ENCODE measurements at regions not wholly inside any gene's neighbourhood (a gene's known extent, or its start where the extent isn't known, plus 50 kb on each side); places are given as distances from the start of the nearest gene placed in this dataset.

GRCh38 chr6:9606435-9607134 is 808.3 kb downstream of the TFAP2A start:
- intact Hi-C loops (cut with micrococcal nuclease): no loop called here
- H3K4me3 Mint-ChIP-seq: no peak overlapping the region
- no peaks in the 10 kb centered on the region for H3K9me3 Mint-ChIP-seq
- H3K27ac Mint-ChIP-seq: no peak overlapping the region
- no peaks in the 10 kb centered on the region for H3K36me3 Mint-ChIP-seq (ENCODE audit: low read depth)
- peaks cover 4% of the 10 kb centered on the region for H3K27me3 Mint-ChIP-seq
- H3K4me1 Mint-ChIP-seq (ENCODE audit: low read depth): no peaks in the 10 kb centered on the region

GRCh38 chr6:9594746-9595145 is 820.1 kb downstream of the TFAP2A start:
- Mint-ChIP-seq H3K9me3 (no peaks in the 10 kb centered on the region), H3K4me3 (no peak overlapping the region), H3K4me1 (ENCODE audit: low read depth) (no peaks in the 10 kb centered on the region), H3K27ac (no peak overlapping the region), H3K36me3 (ENCODE audit: low read depth) (no peaks in the 10 kb centered on the region), H3K27me3 (no peaks in the 10 kb centered on the region)
- intact Hi-C loops (cut with micrococcal nuclease): no loop called here

DNA sequence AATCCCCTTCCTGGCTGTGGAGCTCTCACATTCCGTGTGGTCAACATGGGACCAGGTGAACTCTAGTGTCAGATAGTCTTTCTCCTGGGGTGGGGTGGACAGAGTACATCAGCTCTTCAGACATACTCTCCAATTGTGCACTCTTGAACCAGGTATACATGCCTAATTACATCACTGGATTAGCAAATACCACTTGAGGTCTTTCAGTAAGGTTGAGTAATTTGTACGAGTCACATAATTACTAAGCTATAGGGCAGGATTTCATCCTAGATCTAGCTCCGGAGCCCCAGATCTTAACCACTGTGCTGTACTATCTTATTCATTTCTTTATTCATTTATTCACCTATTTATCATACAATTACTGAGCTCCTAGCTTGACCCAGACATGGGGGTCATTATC is 821.3 kb downstream of the TFAP2A start:
- H3K27me3 Mint-ChIP-seq: no peaks in the 10 kb centered on the region
- no peaks in the 10 kb centered on the region for H3K4me1 Mint-ChIP-seq (ENCODE audit: low read depth)
- H3K27ac Mint-ChIP-seq: no peak overlapping the region
- H3K36me3 Mint-ChIP-seq (ENCODE audit: low read depth): no peaks in the 10 kb centered on the region
- no peaks in the 10 kb centered on the region for H3K9me3 Mint-ChIP-seq
- H3K4me3 Mint-ChIP-seq: no peak overlapping the region
- intact Hi-C loops (cut with micrococcal nuclease): no loop called here

- Mint-ChIP-seq H3K4me3 (no peak overlapping the region), H3K27me3 (no peaks in the 10 kb centered on the region)
These were observed 831.0 kb downstream of the TFAP2A start for GRCh38 chr6:9583753-9584352.

DNA sequence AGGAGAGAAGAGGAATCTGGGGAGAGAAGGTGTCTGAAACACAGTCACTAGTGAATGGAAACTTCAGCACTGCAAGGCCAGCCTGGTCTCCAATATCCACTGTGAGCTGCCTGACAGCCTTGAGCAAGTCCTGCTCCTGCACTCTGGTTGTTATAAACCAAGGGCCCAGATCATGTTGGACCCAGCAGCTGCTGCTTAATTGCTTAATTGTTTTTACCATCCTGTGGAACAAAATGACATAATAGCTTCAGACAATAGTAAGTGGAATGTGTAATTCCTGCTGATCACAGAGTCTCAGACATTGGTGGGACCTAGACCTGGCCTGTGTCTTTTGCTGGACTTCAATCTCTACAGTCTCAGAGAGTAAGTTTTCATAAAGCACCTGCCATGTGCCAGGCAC is 833.7 kb downstream of the TFAP2A start:
- intact Hi-C loops (cut with micrococcal nuclease): no loop called here
- Mint-ChIP-seq H3K4me1 (ENCODE audit: low read depth) (no peaks in the 10 kb centered on the region), H3K27ac (no peak overlapping the region), H3K36me3 (ENCODE audit: low read depth) (no peaks in the 10 kb centered on the region), H3K4me3 (no peak overlapping the region), H3K9me3 (no peaks in the 10 kb centered on the region), H3K27me3 (no peaks in the 10 kb centered on the region)

More at GRCh38 chr6:9583753-9584352, 831.0 kb downstream of the TFAP2A start:
- no peak overlapping the region for H3K27ac Mint-ChIP-seq
- no peaks in the 10 kb centered on the region for H3K9me3 Mint-ChIP-seq
- no peaks in the 10 kb centered on the region for H3K4me1 Mint-ChIP-seq (ENCODE audit: low read depth)
- intact Hi-C loops (cut with micrococcal nuclease): no loop called here
- H3K36me3 Mint-ChIP-seq (ENCODE audit: low read depth): no peaks in the 10 kb centered on the region

GRCh38 chr6:9576521-9576920 is 838.4 kb downstream of the TFAP2A start:
- Mint-ChIP-seq H3K27me3 (no peaks in the 10 kb centered on the region), H3K36me3 (ENCODE audit: low read depth) (no peaks in the 10 kb centered on the region), H3K27ac (no peak overlapping the region), H3K4me3 (no peak overlapping the region), H3K4me1 (ENCODE audit: low read depth) (no peaks in the 10 kb centered on the region), H3K9me3 (no peaks in the 10 kb centered on the region)
- intact Hi-C loops (cut with micrococcal nuclease): no loop called here

DNA sequence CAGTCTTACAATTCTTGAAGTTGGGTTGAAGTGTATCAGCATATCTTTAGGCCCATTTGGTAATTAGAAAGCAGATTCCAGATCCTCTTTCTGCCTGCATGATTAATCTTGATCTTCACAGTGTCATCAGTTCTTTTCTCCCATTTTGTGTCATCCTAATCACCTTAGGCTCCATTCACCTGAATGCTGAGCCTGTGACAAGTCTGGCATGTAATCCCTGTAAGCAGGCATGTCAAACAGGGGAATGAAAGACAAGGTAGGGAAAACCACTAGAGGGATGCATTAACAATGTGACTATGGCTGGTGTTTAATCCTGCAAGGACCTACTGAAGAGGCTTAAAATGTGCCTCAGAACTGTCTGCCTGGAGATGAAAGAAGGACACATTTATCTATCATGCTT is 848.8 kb downstream of the TFAP2A start:
- no peaks in the 10 kb centered on the region for H3K9me3 Mint-ChIP-seq
- no peaks in the 10 kb centered on the region for H3K36me3 Mint-ChIP-seq (ENCODE audit: low read depth)
- H3K27me3 Mint-ChIP-seq: no peaks in the 10 kb centered on the region
- H3K4me3 Mint-ChIP-seq: no peak overlapping the region
- H3K4me1 Mint-ChIP-seq (ENCODE audit: low read depth): no peaks in the 10 kb centered on the region
- intact Hi-C loops (cut with micrococcal nuclease): no loop called here
- no peak overlapping the region for H3K27ac Mint-ChIP-seq

GRCh38 chr6:9564021-9564420 is 850.9 kb downstream of the TFAP2A start:
- Mint-ChIP-seq H3K4me3 (no peak overlapping the region), H3K9me3 (no peaks in the 10 kb centered on the region), H3K27ac (no peak overlapping the region)

GRCh38 chr6:9563568-9563967 is 851.3 kb downstream of the TFAP2A start:
- intact Hi-C loops (cut with micrococcal nuclease): no loop called here
- H3K4me3 Mint-ChIP-seq: no peak overlapping the region
- H3K4me1 Mint-ChIP-seq (ENCODE audit: low read depth): no peaks in the 10 kb centered on the region
- H3K27ac Mint-ChIP-seq: no peak overlapping the region
- H3K27me3 Mint-ChIP-seq: no peaks in the 10 kb centered on the region
- H3K9me3 Mint-ChIP-seq: no peaks in the 10 kb centered on the region
- no peaks in the 10 kb centered on the region for H3K36me3 Mint-ChIP-seq (ENCODE audit: low read depth)

More at GRCh38 chr6:9564021-9564420, 850.9 kb downstream of the TFAP2A start:
- Mint-ChIP-seq H3K27me3 (no peaks in the 10 kb centered on the region), H3K4me1 (ENCODE audit: low read depth) (no peaks in the 10 kb centered on the region), H3K36me3 (ENCODE audit: low read depth) (no peaks in the 10 kb centered on the region)
- intact Hi-C loops (cut with micrococcal nuclease): no loop called here

DNA sequence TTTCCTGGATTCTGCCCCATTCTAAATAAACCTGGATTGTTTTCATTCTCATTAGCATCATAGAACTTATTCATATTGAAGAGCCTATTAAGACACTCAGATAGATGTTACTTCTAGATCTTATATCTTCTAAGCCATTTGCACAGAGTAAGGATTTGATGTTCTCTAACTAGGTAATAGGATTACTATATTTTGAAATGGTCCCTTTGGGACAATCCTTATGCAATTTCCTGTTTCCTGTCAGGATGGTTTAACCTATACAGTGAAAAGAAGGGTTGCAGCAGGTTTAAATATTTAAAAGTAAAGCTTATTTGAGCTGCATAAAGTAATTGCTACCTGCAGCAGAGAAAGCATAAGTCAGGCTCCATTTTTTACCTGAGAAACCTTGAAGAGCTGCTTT is 860.1 kb downstream of the TFAP2A start:
- intact Hi-C loops (cut with micrococcal nuclease): no loop called here
- Mint-ChIP-seq H3K9me3 (peaks cover 37% of the 10 kb centered on the region), H3K4me1 (ENCODE audit: low read depth) (no peaks in the 10 kb centered on the region), H3K27ac (no peak overlapping the region), H3K27me3 (no peaks in the 10 kb centered on the region), H3K4me3 (no peak overlapping the region), H3K36me3 (ENCODE audit: low read depth) (no peaks in the 10 kb centered on the region)

GRCh38 chr6:9554323-9554722 is 860.6 kb downstream of the TFAP2A start:
- no peaks in the 10 kb centered on the region for H3K4me1 Mint-ChIP-seq (ENCODE audit: low read depth)

DNA sequence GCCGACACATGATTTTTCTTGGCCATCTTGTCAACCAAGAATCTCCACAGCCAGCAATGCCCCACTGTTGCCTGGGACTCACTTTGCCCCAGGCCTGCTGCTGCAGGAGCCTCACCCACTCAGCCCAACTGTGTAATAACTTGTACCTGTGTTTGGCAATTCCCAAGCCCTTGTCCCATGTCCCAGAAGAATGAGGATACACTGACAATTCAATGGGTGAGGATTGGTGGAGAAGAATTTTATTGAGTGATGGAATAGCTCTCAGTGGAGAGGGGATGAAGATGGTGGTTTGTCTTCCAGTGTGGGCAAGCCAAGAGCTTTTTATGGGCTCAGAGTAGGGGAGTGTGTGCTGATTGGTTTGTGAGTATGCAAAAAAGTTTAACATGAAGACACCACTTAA is 861.9 kb downstream of the TFAP2A start:
- Mint-ChIP-seq H3K36me3 (ENCODE audit: low read depth) (no peaks in the 10 kb centered on the region), H3K4me1 (ENCODE audit: low read depth) (no peaks in the 10 kb centered on the region), H3K4me3 (no peak overlapping the region), H3K27ac (no peak overlapping the region), H3K9me3 (peaks cover 37% of the 10 kb centered on the region), H3K27me3 (no peaks in the 10 kb centered on the region)
- intact Hi-C loops (cut with micrococcal nuclease): no loop called here

More at GRCh38 chr6:9554323-9554722, 860.6 kb downstream of the TFAP2A start:
- H3K27ac Mint-ChIP-seq: no peak overlapping the region
- no peaks in the 10 kb centered on the region for H3K27me3 Mint-ChIP-seq
- no peaks in the 10 kb centered on the region for H3K36me3 Mint-ChIP-seq (ENCODE audit: low read depth)
- intact Hi-C loops (cut with micrococcal nuclease): no loop called here
- H3K4me3 Mint-ChIP-seq: no peak overlapping the region
- peaks cover 37% of the 10 kb centered on the region for H3K9me3 Mint-ChIP-seq

GRCh38 chr6:9543649-9544048 is 871.2 kb downstream of the TFAP2A start:
- H3K27me3 Mint-ChIP-seq: no peaks in the 10 kb centered on the region
- H3K9me3 Mint-ChIP-seq: no peaks in the 10 kb centered on the region
- H3K4me1 Mint-ChIP-seq (ENCODE audit: low read depth): no peaks in the 10 kb centered on the region
- H3K36me3 Mint-ChIP-seq (ENCODE audit: low read depth): no peaks in the 10 kb centered on the region
- H3K4me3 Mint-ChIP-seq: no peak overlapping the region
- H3K27ac Mint-ChIP-seq: no peak overlapping the region
- intact Hi-C loops (cut with micrococcal nuclease): no loop called here

DNA sequence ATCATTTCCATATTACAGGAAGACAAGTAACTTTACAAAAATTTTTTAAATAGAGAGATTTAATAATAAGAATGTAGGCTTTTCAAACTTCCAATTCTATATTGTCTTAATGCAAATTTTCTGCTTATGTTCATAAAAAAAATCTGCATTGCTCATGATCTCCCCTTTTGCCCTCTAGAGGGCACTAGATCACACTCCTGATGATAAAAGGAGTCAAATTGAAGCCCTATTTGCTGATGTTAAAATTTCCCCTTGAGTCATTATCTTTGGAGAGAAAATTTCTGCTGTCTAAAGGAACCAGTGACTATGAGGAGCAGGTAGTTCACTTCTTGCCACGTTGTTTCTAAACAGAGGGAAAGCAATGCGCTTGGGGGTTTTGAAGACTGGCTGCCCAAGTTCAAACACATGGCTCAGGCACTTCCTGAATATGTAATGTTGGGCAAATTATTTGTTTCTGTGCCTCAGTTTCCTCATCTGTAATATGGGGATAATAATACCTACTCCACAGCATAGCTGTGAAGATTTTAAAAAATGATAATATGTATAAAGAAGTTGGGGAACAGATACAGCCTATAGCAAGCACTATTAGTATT is 874.2 kb downstream of the TFAP2A start:
- H3K9me3 Mint-ChIP-seq: no peaks in the 10 kb centered on the region
- no peaks in the 10 kb centered on the region for H3K27me3 Mint-ChIP-seq
- intact Hi-C loops (cut with micrococcal nuclease): loop anchor here (1.0 kb wide), 1 partner anchor 894 kb away; no protein-coding TSS in a partner anchor
- no peak overlapping the region for H3K27ac Mint-ChIP-seq
- no peaks in the 10 kb centered on the region for H3K36me3 Mint-ChIP-seq (ENCODE audit: low read depth)
- no peaks in the 10 kb centered on the region for H3K4me1 Mint-ChIP-seq (ENCODE audit: low read depth)
- H3K4me3 Mint-ChIP-seq: no peak overlapping the region
